GM23338 (cell line): ENCODE measurements at regions not wholly inside any gene's neighbourhood (a gene's known extent, or its start where the extent isn't known, plus 50 kb on each side); places are given as distances from the start of the nearest gene placed in this dataset.

Experiments used
- ATAC-seq: fragments of 200-7000 bp; cut with Tn5 transposase; 3 replicates; pipeline ENCODE4 v1.9.1; 2020
- DNase-seq: peaks from one replicate; pipeline ENCODE4 v3.0.0-alpha.2; 2015; ENCODE audit warnings: low spot score
- H2AFZ ChIP-seq: fragments of 200-600 bp; sonication (generic); 2 replicates; pipeline ENCODE4 v1.8.0; 2016; ENCODE audit warnings: antibody characterized with exemption, mild to moderate bottlenecking, moderate library complexity
- H3F3A ChIP-seq: fragments of 200-600 bp; sonication (generic); replicated peaks from 2 replicates; pipeline ENCODE4 v1.8.0; 2017; ENCODE audit warnings: antibody characterized with exemption, mixed run types, low read depth
- H3K27ac ChIP-seq: fragments of 200-600 bp; sonication (generic); 2 replicates; pipeline ENCODE4 v1.6.1; 2016; ENCODE audit warnings: low read depth
- H3K27me3 ChIP-seq: fragments of 200-600 bp; sonication (generic); 2 replicates; pipeline ENCODE4 v1.8.0; 2016; ENCODE audit warnings: mild to moderate bottlenecking, mixed run types, moderate library complexity; ENCODE audit not compliant: insufficient read depth
- H3K36me3 ChIP-seq: fragments of 200-600 bp; sonication (generic); 2 replicates; pipeline ENCODE4 v1.8.0; 2016; ENCODE audit warnings: mild to moderate bottlenecking; ENCODE audit not compliant: insufficient read depth
- H3K4me1 ChIP-seq: fragments of 200-600 bp; sonication (generic); 2 replicates; pipeline ENCODE4 v1.8.0; 2016; ENCODE audit warnings: mild to moderate bottlenecking, moderate library complexity; ENCODE audit not compliant: insufficient read depth
- H3K4me2 ChIP-seq: fragments of 200-600 bp; sonication (generic); 2 replicates; pipeline ENCODE4 v1.7.1; 2017; ENCODE audit warnings: mixed run types
- H3K4me3 ChIP-seq: fragments of 200-600 bp; sonication (generic); 2 replicates; pipeline ENCODE4 v1.6.1; 2016; ENCODE audit warnings: mixed run types
- H3K79me2 ChIP-seq: fragments of 200-600 bp; sonication (generic); replicated peaks from 2 replicates; pipeline ENCODE4 v1.8.0; 2017; ENCODE audit warnings: mild to moderate bottlenecking; ENCODE audit not compliant: insufficient read depth
- H3K9me2 ChIP-seq: fragments of 200-600 bp; sonication (generic); 2 replicates; pipeline ENCODE4 v1.8.0; 2017; ENCODE audit not compliant: insufficient read depth
- H4K20me1 ChIP-seq: fragments of 200-600 bp; sonication (generic); replicated peaks from 2 replicates; pipeline ENCODE4 v1.8.0; 2017; ENCODE audit warnings: mild to moderate bottlenecking; ENCODE audit not compliant: insufficient read depth
- H3K27ac Mint-ChIP-seq: 2 replicates; pipeline ENCODE4 v1.8.0; 2020; ENCODE audit warnings: inconsistent platforms, mild to moderate bottlenecking, moderate library complexity, mixed read lengths
- H3K27me3 Mint-ChIP-seq: 3 replicates; pipeline ENCODE4 v1.8.0; 2022; ENCODE audit warnings: low read depth, mild to moderate bottlenecking, moderate library complexity, mixed read lengths, inconsistent platforms; ENCODE audit not compliant: insufficient read depth, poor library complexity
- H3K36me3 Mint-ChIP-seq: 3 replicates; pipeline ENCODE4 v1.8.0; 2021; ENCODE audit warnings: low read depth, mild to moderate bottlenecking, inconsistent platforms, moderate library complexity, mixed read lengths
- H3K4me1 Mint-ChIP-seq: 3 replicates; pipeline ENCODE4 v1.8.0; 2020; ENCODE audit warnings: mild to moderate bottlenecking, inconsistent platforms, mixed read lengths
- H3K4me3 Mint-ChIP-seq: 3 replicates; pipeline ENCODE4 v1.8.0; 2021; ENCODE audit warnings: moderate library complexity, mild to moderate bottlenecking, inconsistent platforms, mixed read lengths
- H3K9me3 Mint-ChIP-seq: 3 replicates; pipeline ENCODE4 v1.8.0; 2020; ENCODE audit warnings: moderate library complexity, mild to moderate bottlenecking, inconsistent platforms, mixed read lengths
- CREB1 ChIP-seq: fragments of 250-450 bp; sonication (Bioruptor Pico); IDR thresholded peaks from 2 replicates; pipeline ENCODE4 v1.5.0; 2020; ENCODE audit warnings: low read depth, mild to moderate bottlenecking, moderate library complexity
- CTCF ChIP-seq, 2 experiments: fragments of 200-600 bp in 1 of 2; sonication (generic) in 1 of 2; conservative IDR thresholded peaks; 2 replicates each; pipeline versions ENCODE4 v1.5.1 to v1.6.1; 2016 to 2017; ENCODE audit warnings: antibody characterized with exemption in 2 of 2, low read depth in 2 of 2, mild to moderate bottlenecking in 2 of 2, moderate library complexity in 1 of 2
- ETS1 ChIP-seq: IDR thresholded peaks from 2 replicates; pipeline ENCODE4 v1.6.1; 2016; ENCODE audit warnings: antibody characterized with exemption
- EZH2 ChIP-seq: fragments of 200-600 bp; sonication (generic); IDR thresholded peaks from one replicate; pipeline ENCODE4 v1.8.0; 2017; ENCODE audit warnings: antibody characterized with exemption, mild to moderate bottlenecking, low read depth; ENCODE audit not compliant: unreplicated experiment
- EZH2phosphoT487 ChIP-seq: fragments of 200-600 bp; sonication (generic); IDR thresholded peaks from one replicate; pipeline ENCODE4 v1.8.1; 2018; ENCODE audit warnings: antibody characterized with exemption; ENCODE audit not compliant: unreplicated experiment
- JUNB ChIP-seq: IDR thresholded peaks from one replicate; pipeline ENCODE4 v1.6.1; 2016; ENCODE audit warnings: antibody characterized with exemption; ENCODE audit not compliant: unreplicated experiment
- NANOG ChIP-seq: IDR thresholded peaks from 2 replicates; pipeline ENCODE4 v1.6.1; 2016; ENCODE audit warnings: antibody characterized with exemption, borderline replicate concordance
- STAT1 ChIP-seq: IDR thresholded peaks from one replicate; pipeline ENCODE4 v1.6.1; 2016; ENCODE audit warnings: antibody characterized with exemption; ENCODE audit not compliant: unreplicated experiment
- ZNF331 ChIP-seq: fragments of 250-450 bp; sonication (Bioruptor Pico); IDR thresholded peaks from 2 replicates; pipeline ENCODE4 v1.5.0; 2020; ENCODE audit warnings: low read depth, mild to moderate bottlenecking, moderate library complexity
- ZNF462 ChIP-seq: fragments of 250-450 bp; sonication (Bioruptor Pico); IDR thresholded peaks from 2 replicates; pipeline ENCODE4 v1.5.0; 2020; ENCODE audit warnings: mild to moderate bottlenecking, moderate library complexity

- TF ChIP-seq CTCF (conservative IDR thresholded peaks at IDR 0.05; ENCODE audit: low read depth in 2 of 2) (no peak), ETS1 (no peak), JUNB (no peak)
These were observed 290.2 kb downstream of the ZNF608 start (continued) for GRCh38 chr5:124456249-124456648.

- Histone ChIP-seq H3K27ac (no peak overlapping the region), H3K27me3 (no peaks in the 10 kb centered on the region), H3K4me3 (no peak overlapping the region), H3K4me2 (no peak overlapping the region), H3K9me2 (peaks cover 9% of the 10 kb centered on the region), H3F3A (no peaks in the 10 kb centered on the region), H4K20me1 (no peaks in the 10 kb centered on the region), H3K79me2 (no peaks in the 10 kb centered on the region), H3K36me3 (no peaks in the 10 kb centered on the region; the same call in 1 of the 2 replicates), H3K4me1 (peaks cover 5% of the 10 kb centered on the region; the same call in 1 of the 2 replicates), H2AFZ (no peak overlapping the region)
- Mint-ChIP-seq H3K27ac (no peak overlapping the region), H3K4me1 (peaks cover 9% of the 10 kb centered on the region), H3K36me3 (no peaks in the 10 kb centered on the region; the same call in 2 of the 3 replicates), H3K4me3 (no peak overlapping the region), H3K27me3 (no peaks in the 10 kb centered on the region), H3K9me3 (no peaks in the 10 kb centered on the region)
- no peak for ATAC-seq
- DNase-seq: no peak
- TF ChIP-seq ZNF331 (no peak), STAT1 (no peak), EZH2phosphoT487 (no peak), ETS1 (no peak), EZH2 (no peak), CREB1 (CRISPR knock-in tag) (no peak), JUNB (no peak), CTCF (conservative IDR thresholded peaks at IDR 0.05; ENCODE audit: low read depth in 2 of 2) (no peak), NANOG (no peak), ZNF462 (no peak)
These were observed 292.4 kb downstream of the ZNF608 start for GRCh38 chr5:124454081-124454480.
